ENCODE measurements at regions not wholly inside any gene's neighbourhood (a gene's known extent, or its start where the extent isn't known, plus 50 kb on each side); places are given as distances from the start of the nearest gene placed in this dataset.
"Not testable (repeated sequence)": the region's sequence is repeated elsewhere in the genome, so short reads cannot be mapped to it uniquely, and the experiment has no call there.

DNA sequence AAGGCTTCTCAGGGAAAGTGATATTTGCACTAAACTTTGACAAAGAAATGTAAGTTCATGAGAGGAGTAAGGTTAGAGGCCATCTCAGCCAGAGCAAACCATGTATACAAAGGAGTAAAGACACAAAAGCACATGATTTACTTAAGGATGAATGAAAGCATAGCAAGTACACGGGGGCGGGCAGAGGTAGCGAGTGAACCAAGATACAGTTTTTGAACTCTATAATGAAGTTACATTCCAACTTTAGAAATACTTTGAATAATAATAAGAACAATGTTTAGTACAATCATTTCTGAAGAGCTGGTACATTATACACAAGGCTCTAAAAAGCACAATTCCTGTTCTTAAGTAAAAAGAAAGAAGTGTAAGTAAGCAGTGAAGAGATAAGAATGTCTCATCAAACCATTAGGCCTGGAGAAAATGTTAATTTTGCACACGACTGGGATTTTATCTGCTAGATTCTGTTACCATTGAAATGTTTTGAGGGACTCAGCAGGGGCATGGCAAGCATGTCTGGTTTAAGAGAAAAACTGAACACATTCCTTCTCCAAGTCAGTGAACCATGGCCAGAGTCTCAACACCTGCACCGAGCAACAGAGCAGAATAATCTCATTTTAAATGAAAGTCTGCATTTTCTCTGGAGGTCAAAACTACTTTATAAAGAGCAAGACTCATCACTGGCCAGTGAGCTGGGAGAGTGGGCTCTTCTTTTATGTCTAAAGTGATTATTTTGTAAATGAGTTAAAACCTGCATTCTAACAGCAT, 147.6 kb upstream of the TRPM3 start:
- DNase-seq, result no peak

DNA sequence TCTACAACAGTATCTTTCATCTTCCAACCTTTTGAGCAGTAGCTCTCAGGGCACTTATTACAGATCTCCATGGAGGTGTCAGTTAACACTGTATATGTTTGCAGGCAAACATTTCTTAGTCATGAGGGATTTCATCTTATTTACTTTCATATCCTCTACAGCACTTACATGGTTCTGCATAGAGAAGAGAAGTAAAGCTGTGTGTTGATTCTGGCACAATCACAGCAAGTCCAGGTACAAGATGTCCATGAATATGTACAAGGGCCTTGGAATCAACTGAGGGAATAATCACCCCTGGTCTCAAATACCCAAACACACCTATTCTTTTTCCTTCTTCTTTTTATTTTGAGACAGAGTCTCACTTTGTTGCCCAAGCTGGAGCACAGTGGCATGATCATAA, 142.0 kb upstream of the TRPM3 start:
- no peak for DNase-seq

DNA sequence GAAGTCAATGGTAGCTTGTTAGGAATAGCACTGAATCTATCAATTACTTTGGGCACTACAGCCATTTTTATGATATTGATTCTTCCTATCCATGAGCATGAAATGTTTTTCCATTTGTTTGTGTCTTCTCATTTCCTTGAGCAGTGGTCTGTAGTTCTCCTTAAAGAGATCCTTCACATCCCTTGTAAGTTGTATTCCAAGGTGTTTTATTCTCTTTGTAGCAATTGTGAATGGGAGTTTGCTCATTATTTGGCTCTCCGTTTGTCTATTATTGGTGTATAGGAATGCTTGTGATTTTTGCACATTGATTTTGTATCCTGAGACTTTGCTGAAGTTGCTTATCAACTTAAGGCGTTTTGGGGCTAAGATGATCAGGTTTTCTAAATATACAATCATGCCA, 139.0 kb upstream of the TRPM3 start:
- not testable (repeated sequence) for DNase-seq

DNA sequence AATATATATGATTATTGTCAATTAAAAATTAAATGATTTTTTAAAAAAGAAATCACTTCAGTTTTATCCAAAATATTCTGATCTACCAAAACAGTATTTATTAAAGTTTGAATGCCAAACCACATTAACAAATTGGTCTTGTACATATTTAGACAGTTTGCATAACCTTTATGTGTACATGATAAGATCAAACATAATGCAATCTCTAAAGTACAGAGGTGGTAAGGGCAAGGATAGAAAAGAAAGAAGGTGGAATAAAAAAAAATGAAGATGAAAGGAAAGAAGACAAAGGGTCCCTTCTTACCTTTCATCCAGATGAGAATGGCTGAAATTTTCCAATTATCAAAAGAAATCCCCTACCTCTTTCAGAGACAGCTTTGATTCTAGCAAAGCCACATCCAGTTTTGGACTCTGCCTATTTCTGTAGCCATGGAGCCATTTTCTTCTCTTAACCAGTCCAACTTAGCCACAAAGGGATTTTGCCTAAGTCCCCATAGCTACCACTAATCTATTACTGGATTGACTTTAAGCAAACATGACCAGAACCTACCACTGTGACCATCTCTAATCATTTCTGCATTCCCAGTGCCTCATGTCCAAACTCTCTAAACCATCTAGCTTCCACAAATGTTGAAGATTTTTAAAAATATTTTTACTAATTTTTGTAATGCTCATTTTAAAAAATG, 133.3 kb upstream of the TRPM3 start:
- DNase-seq, result no peak

DNA sequence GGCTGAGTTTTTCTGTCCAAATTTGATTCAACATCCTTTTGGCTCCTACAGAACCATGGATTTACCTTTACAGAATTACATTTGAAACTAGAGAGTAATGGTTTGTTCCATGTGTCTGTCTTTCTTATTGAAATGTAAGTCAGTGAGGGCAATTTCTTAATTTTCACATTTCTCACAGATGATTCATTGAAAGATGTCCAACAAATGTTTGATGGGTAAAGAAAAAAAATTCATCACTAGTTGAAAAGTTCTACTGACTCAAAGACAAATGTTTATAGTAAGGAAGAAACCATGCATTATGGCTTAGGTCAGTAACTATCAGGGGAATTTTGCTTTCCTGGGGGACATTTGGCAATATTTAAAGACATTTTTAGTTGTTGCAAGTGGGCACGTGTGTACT, 131.6 kb upstream of the TRPM3 start:
- no peak for DNase-seq

DNA sequence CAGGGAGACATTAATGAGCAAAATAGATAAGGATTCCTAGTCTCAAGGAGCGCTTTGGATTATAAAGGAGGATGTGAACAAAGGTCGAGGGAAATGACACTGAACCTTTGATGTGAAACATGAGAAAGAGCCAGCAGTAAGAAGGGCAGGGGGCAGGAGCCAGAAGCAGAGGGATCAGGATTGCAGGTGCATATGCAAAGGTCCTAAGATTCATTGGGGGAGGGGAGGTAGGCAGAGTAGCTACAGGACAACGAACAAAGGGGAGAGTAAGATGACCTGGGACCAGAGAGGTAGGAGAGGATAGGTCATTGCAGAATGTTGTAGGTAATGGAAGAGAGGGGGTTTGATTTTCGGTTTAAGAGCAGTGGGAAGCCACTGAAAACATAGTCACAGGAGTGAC, 129.2 kb upstream of the TRPM3 start:
- DNase-seq, result no peak

DNA sequence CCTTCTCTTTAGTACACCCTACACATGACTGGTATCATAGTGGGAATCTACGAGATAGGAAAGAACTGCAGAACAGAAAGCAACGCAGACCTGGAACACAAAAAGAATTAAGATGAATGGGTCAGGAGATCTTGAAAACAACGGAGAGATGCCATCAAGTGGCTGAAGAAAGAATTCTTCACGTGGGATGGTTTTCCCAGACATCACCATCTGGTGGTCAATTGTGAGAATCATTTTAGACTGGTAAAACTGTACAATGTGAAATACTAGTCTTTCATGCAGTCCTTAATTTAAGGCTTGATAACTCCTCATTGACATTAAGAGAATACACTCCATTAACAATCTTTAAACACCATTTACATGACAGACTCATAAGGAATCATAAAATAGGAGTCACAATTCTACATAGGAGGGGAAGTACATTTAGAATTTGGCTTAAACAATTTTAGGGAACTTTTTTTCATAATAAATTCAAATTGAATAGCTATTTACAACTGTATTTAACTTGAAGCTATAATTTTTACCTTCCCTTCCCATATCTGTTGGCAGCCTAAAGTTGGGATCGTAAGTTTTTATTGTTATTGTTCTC, 128.4 kb upstream of the TRPM3 start:
- no peak for DNase-seq

DNA sequence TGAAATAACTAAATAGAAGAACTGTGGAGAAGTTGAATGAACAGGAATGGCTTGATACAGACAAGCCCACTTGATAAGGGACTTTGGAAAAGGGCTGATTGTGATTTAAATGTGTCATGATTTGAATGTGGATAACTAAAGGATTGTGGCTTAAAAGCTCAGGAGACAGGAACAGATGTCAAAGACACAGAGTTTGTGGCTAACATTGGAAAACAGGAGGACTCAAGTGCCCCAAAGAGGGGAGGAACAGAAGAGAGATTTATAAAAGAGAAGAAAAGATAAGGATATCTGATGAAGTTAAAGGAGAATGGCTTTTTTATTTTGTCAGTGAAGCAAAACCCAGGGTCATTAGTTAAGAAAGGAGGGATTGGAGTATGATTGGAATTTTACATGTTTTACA, 124.2 kb upstream of the TRPM3 start:
- no peak for DNase-seq

DNA sequence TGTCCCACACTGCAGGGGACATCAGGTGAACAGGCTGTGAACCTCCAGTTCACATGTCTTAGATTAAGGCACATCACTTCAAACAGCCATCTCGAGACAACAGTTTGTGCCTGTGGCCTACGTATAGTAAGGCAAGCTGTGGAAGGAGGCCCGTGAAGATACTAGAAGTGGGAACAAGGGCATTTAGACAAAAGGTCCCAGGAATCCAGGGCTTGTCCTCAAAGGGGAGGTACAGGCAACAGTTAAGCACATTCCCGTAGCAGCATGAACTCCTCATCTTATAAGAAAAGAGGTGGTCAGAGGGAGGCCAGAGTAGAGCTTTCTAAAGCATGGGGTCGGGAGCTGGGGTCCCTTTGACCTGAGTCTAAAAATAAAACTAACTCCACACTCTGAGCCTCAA, 122.5 kb upstream of the TRPM3 start:
- DNase-seq, result no peak

DNA sequence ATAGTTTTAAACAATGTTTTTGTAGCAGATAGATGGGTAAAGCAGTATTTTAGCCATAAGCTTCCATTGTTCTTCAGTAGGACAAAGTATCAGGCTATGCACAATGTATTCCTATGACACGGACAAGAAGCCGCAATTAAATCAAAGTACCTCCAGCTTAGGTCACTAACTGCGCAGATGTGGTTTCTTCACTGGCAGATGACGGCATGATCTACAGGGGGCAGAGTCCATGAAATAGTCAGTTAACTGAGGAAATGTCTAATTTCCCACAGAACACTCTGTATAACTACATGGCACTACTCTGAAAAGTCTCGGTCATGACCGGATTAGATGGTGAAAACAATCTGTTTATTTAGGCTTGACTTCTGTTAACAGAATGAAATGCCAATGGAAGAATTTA, 120.7 kb upstream of the TRPM3 start:
- DNase-seq, result no peak

DNA sequence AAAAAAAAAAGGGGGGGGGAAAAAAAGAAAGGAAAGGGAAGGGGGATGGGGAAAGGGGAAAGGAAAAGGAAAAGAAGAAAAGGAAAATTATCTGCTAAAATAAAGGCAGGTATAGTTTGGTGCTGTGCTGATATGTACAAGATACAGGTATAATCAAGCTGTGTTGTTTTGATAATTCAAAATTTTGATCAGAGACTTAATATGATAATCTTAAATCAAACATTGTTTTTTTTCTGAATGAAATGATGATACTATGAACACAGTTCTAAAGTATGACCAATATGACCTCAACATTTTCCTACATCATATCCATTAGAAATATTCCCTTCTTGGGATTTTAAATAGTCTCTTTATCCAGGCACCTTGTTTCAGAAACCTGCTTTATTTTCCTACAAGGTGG, 115.6 kb upstream of the TRPM3 start:
- no peak for DNase-seq

DNA sequence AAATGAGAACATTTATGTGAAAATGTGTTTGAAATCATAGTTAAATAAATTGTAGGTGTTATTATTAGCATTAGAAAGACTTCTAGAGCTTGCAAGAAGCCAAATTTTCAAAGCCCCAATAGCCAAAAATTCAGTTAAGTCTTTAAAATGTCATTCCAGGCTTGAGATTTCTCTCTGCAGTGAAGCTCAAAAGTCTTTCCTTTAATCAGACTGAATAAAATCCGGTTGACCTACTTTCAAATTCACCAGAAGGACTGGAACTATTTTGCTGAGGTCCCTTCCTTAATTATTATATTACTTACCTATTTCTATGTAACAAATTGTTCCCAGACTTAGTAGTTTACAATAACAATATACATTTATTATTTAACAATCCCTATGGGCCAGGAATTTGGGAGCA, 112.2 kb upstream of the TRPM3 start:
- no peak for DNase-seq

DNA sequence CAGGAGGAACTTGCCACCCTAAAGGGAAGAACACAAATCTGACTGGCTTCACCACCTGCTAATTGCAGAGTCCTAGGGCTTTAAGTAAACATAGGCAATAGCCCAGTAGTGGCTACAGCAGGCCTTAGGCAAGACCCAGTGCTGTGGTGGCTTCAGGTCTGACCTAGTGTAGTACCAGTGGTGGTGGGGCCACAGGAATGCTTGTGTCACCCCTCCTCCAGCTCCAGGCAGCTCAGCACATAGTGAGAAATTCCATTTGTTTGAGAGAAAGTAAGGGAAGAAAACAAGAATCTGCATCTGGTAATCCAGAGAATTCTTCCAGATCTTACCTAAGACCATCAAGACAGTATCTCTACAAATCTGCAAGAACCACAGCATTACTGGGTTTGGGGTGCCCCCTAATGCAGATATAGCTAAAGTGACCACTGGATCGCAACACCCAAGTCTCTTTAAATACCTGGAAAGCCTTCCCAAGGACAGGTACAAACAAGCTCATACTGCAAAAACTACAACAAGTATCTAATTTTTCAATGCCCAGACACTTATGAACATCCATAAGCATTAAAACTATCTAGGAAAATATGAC, 102.6 kb upstream of the TRPM3 start:
- DNase-seq, result no peak

DNA sequence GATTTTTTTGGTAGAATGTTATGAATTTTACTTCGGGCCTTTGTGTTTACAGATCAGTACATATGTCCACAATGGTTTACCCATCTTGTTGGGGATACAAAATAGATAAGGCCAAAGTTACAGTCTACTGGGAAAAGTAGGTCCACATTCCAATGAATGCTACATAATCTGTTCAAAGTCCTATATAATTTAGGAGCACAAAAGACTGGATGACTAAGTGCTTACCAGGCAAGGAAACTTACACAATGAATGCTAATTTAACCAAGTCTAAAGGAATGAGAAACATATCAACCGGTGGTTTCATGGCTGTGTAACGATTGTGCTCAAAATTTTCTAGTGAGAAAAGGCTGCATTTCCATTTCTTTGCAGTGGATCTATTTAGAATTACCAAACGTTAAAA, 97.4 kb upstream of the TRPM3 start:
- no peak for DNase-seq

DNA sequence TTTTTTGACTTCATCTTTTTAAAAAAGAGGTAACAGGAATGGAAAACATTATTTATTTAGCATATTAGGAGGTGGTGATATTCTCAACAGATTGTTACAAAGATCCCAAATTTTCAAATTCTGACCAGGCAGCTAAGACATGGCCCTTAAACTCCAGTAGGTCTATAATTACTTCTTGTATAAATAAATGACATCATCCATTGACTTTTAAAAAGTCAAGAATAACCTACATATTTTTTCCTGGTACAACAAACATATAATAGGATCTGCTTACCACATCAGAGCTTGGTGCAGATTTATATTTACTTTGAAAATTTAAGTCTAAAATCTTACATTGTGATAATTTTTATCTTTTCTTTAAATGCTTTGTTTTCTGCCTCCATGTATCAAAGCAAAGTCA, 92.2 kb upstream of the TRPM3 start:
- no peak for DNase-seq

DNA sequence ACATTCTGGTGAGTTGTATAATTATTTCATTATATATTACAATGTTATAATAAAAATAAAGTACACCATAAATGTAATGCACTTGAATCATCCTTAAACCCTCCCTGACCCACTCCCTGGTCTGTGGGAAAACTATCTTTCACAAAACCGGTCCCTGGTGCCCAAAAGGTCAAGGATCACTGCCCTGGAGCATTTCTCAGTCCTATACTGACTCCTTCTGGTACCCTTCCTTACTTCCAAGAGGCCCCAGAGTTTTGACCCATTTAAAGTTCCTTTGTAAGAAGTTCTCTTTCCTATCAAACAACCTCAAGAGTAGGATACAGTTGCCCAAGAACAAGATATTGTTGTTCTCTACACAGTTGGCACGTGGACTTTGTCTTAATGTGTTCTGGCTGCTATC, 88.9 kb upstream of the TRPM3 start:
- no peak for DNase-seq

DNA sequence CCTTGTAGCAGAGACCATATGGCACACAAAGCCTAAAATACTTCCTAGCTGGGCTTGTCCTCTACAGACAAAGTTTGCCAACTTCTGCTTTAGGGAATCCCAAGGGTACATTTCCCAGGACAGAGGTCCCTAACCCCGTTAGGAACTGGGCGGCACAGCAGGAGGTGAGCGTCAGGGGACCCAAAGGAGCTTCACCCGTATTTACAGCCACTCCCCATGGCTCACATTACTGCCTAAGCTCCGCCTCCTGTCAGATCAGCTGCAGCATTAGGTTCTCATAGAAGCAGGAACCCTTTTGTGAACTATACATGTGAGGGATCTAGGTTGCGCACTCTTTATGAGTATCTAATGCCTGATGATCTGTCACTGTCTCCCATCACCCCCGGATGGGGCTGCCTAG, 88.5 kb upstream of the TRPM3 start:
- no peak for DNase-seq

DNA sequence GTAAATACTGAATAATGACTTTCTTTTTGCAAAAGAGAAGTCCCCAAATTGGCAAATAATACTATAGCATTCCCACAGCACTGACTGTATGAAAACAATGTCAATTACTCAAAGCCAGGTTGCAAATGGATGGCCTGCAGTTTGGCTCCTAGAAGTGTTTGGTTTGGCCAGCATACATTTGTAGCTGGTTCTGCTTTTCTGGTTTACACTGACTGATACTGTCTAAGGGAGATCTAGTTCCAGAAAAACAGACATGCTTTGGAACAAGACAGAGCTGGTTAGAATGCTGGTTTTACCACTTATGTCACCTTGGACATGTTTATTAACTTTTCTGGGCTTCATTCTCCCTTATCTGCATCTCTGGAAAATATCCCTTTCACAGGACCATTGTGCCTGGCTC, 81.5 kb upstream of the TRPM3 start:
- no peak for DNase-seq

DNA sequence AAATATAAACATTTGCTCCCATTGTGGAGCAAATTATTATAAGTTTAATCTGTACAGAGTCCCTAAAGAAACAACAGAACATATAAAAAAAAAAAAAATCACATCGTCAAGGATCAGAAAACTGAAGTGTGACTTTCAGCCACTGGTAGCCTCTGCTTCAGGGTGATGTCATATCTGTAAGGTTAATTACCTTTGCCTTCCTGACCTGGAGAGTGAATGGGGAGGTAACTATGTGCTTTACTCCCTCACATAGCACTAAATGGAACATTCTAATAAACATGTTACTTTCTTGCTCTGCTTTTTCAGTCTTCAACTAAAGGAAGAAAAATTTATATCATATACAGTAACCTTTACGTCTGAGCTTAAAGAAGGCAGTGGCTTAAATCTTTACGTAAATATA, 70.3 kb upstream of the TRPM3 start:
- DNase-seq, result no peak

DNA sequence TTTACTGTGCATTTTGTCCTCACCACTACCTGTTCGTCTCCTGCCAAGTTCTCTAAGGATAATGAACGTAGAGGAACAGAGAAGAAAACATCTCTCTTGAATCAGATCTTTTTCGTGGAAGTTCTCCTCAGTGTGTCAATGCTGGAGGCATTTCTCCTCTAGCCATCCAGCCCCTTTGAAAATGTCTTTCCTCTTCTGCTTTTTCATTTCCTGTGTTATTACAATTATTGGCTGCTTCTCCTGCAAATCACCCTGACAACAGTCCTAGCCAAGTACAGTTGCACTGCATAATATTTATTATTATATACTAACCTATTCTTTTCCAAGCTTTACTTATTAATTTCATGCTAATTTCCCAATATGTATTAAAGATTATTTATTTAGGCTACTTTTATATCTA, 61.8 kb upstream of the TRPM3 start:
- DNase-seq, result no peak

DNA sequence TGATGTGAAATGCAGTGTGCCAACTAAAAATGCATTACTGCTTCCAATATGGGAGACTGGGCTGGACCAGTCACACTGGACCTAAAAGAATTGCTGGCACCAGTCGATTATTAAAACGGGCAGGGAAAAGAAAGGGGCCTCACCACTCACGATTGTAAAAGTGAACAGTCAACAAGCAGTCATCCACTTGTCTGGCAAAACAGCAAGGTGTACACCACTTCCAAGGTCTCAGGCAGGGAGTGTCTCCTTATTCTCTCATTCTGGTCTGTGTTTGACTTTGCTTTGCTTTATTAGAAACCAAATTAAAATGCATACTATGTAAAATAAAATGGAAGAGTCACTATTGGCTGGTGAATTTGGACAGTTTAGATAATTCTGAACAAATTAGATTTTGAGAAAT, 57.8 kb upstream of the TRPM3 start:
- DNase-seq, result no peak

DNA sequence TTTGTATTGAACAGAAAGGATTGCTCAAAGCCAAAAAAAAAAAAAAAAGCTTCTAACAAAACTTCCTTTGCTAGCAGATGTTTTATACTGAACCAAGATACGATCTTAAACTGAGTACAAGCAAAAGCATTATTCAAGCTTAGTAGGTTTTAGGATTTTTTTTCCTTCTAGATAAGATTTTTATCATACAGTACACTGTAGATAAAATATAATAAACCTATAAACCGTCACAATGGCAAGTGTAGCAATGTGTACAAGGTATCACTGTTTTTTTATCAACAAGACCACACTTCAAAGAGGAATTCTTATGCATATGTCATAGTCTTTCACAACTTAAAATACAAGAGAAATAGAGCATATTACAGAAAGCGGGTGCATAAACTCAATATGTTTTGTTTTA, 56.5 kb upstream of the TRPM3 start:
- no peak for DNase-seq

DNA sequence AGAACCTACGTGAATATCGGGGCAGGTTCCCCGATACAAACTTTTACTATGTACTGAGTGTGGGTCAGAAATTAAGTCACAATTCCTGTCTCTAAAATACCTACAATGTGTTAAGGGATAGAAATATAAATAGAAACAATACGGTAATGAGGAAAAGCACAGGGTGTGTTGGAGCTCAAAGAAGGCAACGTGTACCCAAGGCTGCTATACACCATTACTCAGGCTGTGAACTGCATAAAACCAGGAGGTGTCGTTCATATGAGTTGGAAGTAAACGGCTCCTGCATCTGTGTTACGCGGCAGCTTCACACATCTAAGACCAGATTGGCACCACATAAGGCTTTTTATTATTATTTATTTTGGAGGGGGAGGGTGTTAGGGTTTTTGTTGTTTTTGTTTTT, 50.1 kb upstream of the TRPM3 start:
- DNase-seq, result no peak

Data from activated T-cell treated with anti-CD3 and anti-CD28 coated beads, Interleukin-2, amount 50 U/mL, for 1 hour (primary cell).